PC-3 (cell line): ENCODE measurements at regions not wholly inside any gene's neighbourhood (a gene's known extent, or its start where the extent isn't known, plus 50 kb on each side); places are given as distances from the start of the nearest gene placed in this dataset.
A peak's percentile ranks its signal among the peaks of the same experiment; 100 is the strongest.

Experiments used
- ATAC-seq: fragments of 200-7000 bp; cut with Tn5 transposase; 2 replicates; pipeline ENCODE4 v1.9.1; 2020; ENCODE audit warnings: mild to moderate bottlenecking, moderate library complexity
- BruUV-seq: library from RNA; stranded (reverse); fragments of 400-500 nt; replicated peaks from 2 replicates; lab custom pipeline; 2021; lab: Mats Ljungman, UMichigan
- CTCF ChIA-PET: fragments of 300-600 bp; sonication (Branson Sonifier 250); formaldehyde crosslinking; loops from one replicate; lab custom pipeline; 2022; ENCODE audit warnings: antibody characterized with exemption; lab: Charles Lee
- POLR2A ChIA-PET: fragments of 300-600 bp; sonication (Branson Sonifier 250); formaldehyde crosslinking; loops from one replicate; lab custom pipeline; 2022; ENCODE audit warnings: antibody characterized with exemption; ENCODE audit not compliant: unreplicated experiment; lab: Charles Lee
- DNase-seq: peaks from one replicate; pipeline ENCODE4 v3.0.0-alpha.2; 2015
- H2AFZ ChIP-seq: fragments of 300-600 bp; sonication (generic); 2 replicates; pipeline ENCODE4 v1.6.0; 2016; ENCODE audit warnings: antibody characterized with exemption, low read length
- H3F3A ChIP-seq: fragments of 300-600 bp; sonication (generic); one replicate; pipeline ENCODE4 v1.6.0; 2017; ENCODE audit warnings: antibody characterized with exemption, low read length, control low read depth, mild to moderate bottlenecking; ENCODE audit not compliant: unreplicated experiment
- H3K27ac ChIP-seq: fragments of 300-600 bp; sonication (generic); 2 replicates; pipeline ENCODE4 v1.5.1; 2016; ENCODE audit warnings: mild to moderate bottlenecking, low read length
- H3K27me3 ChIP-seq: fragments of 300-600 bp; sonication (generic); 2 replicates; pipeline ENCODE4 v1.6.1; 2016; ENCODE audit warnings: low read length, mixed read lengths
- H3K36me3 ChIP-seq: fragments of 300-600 bp; sonication (generic); 2 replicates; pipeline ENCODE4 v1.6.1; 2016; ENCODE audit warnings: low read depth, mixed run types, low read length, mixed read lengths
- H3K4me1 ChIP-seq: fragments of 300-600 bp; sonication (generic); 2 replicates; pipeline ENCODE4 v1.5.1; 2016; ENCODE audit warnings: low read length; ENCODE audit not compliant: insufficient read depth
- H3K4me2 ChIP-seq: fragments of 300-600 bp; sonication (generic); 2 replicates; pipeline ENCODE4 v1.6.0; 2016; ENCODE audit warnings: low read length
- H3K4me3 ChIP-seq: fragments of 300-600 bp; sonication (generic); 2 replicates; pipeline ENCODE4 v1.5.1; 2016; ENCODE audit warnings: mild to moderate bottlenecking, low read length, mixed read lengths
- H3K79me2 ChIP-seq: fragments of 300-600 bp; sonication (generic); 2 replicates; pipeline ENCODE4 v1.6.1; 2017; ENCODE audit warnings: low read length, mixed read lengths
- H3K9ac ChIP-seq: fragments of 300-600 bp; sonication (generic); 2 replicates; pipeline ENCODE4 v1.6.0; 2016; ENCODE audit warnings: mild to moderate bottlenecking, low read length
- H3K9me2 ChIP-seq: fragments of 300-600 bp; sonication (generic); replicated peaks from 2 replicates; pipeline ENCODE4 v1.6.1; 2016; ENCODE audit warnings: mixed run types, low read length, mixed read lengths
- H3K9me3 ChIP-seq: fragments of 300-600 bp; sonication (generic); 2 replicates; pipeline ENCODE4 v1.6.1; 2016; ENCODE audit warnings: low read length, mixed read lengths
- H4K20me1 ChIP-seq: fragments of 300-600 bp; sonication (generic); 2 replicates; pipeline ENCODE4 v1.6.1; 2016; ENCODE audit warnings: low read length, mixed read lengths
- EZH2 ChIP-seq: fragments of 300-600 bp; sonication (generic); IDR thresholded peaks from one replicate; pipeline ENCODE4 v1.6.1; 2017; ENCODE audit warnings: antibody characterized with exemption, mild to moderate bottlenecking, low read length; ENCODE audit not compliant: unreplicated experiment
- EZH2phosphoT487 ChIP-seq: fragments of 300-600 bp; sonication (generic); IDR thresholded peaks from 2 replicates; pipeline ENCODE4 v1.6.1; 2018; ENCODE audit warnings: mild to moderate bottlenecking, antibody characterized with exemption, low read length, borderline replicate concordance
- intact Hi-C: fragments of 100-400 bp; cut with micrococcal nuclease; formaldehyde crosslinking; loops from 2 replicates; pipeline ENCODE4 v1.9.0; 2023
- TF ChIP-seq, protein P1 (sequence below): fragments of 300-600 bp; sonication (generic); conservative IDR thresholded peaks from 2 replicates; pipeline ENCODE4 v1.5.1; 2017; ENCODE audit warnings: antibody characterized with exemption, low read depth, mild to moderate bottlenecking, low read length

DNA sequence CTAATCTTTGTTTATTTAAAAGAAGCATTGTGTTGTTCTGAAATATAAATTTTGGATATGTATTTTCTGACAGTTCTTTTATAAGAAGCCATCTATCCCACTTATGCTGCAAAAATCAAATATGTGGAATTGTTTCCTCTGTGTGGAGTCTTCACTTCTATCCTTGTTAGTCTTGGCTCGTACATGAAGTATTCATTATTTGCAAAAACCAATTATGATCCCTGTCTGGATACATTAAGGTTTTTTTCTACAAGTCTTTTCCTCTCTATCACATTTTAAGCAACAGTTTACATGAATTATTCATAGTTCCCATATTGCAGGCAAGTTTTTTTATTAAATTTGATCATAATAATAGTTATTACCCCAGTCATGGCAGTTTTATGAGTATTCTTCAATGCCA, 490.8 kb upstream of the GJE1 start:
- Histone ChIP-seq H3K27ac (no peak overlapping the region), H3K27me3 (no peaks in the 10 kb centered on the region), H3K9me2 (no peaks in the 10 kb centered on the region), H3K4me1 (no peaks in the 10 kb centered on the region), H2AFZ (no peak overlapping the region), H3F3A (no peaks in the 10 kb centered on the region), H3K4me2 (no peak overlapping the region), H4K20me1 (no peaks in the 10 kb centered on the region), H3K79me2 (no peaks in the 10 kb centered on the region), H3K9me3 (no peaks in the 10 kb centered on the region), H3K4me3 (no peak overlapping the region), H3K9ac (no peak overlapping the region), H3K36me3 (no peaks in the 10 kb centered on the region)
- ATAC-seq (no peak), DNase-seq (no peak)
- intact Hi-C loops = loop anchor here (1.0 kb wide), 1 partner anchor 34 kb away; no protein-coding TSS in a partner anchor
- TF ChIP-seq EZH2 = no peak
- TF ChIP-seq, protein P1, sequence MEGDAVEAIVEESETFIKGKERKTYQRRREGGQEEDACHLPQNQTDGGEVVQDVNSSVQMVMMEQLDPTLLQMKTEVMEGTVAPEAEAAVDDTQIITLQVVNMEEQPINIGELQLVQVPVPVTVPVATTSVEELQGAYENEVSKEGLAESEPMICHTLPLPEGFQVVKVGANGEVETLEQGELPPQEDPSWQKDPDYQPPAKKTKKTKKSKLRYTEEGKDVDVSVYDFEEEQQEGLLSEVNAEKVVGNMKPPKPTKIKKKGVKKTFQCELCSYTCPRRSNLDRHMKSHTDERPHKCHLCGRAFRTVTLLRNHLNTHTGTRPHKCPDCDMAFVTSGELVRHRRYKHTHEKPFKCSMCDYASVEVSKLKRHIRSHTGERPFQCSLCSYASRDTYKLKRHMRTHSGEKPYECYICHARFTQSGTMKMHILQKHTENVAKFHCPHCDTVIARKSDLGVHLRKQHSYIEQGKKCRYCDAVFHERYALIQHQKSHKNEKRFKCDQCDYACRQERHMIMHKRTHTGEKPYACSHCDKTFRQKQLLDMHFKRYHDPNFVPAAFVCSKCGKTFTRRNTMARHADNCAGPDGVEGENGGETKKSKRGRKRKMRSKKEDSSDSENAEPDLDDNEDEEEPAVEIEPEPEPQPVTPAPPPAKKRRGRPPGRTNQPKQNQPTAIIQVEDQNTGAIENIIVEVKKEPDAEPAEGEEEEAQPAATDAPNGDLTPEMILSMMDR = no peak
- no peak for TF ChIP-seq EZH2phosphoT487
- BruUV-seq = no TSS peak
- ChIA-PET CTCF (no interaction called here), POLR2A (no interaction called here)

DNA sequence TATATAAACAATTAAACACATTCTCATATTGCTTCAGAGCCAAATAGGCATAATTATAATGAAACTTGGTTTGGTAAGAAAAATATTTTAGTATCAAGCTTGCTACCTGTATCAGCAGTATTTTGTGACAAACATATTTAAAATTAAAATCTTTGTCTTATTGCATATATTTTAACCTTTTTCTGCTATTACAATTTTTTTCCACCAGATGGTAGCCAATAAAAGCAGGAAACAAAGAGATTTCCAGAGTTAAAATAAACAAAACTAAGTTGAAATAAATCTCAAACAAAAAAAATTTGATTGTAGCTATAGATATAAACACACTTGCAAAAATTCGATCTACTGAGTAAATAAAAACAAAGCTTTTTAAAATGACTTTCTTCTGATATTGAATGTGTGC, 491.3 kb upstream of the GJE1 start:
- ATAC-seq (no peak), DNase-seq (peak; percentile 5)
- no peak overlapping the region for H3K27ac ChIP-seq
- H3K4me1 ChIP-seq = no peaks in the 10 kb centered on the region
- H4K20me1 ChIP-seq = no peaks in the 10 kb centered on the region
- no peak overlapping the region for H3K9ac ChIP-seq
- no peaks in the 10 kb centered on the region for H3K9me3 ChIP-seq
- H3K4me3 ChIP-seq = no peak overlapping the region
- no peaks in the 10 kb centered on the region for H3K79me2 ChIP-seq
- TF ChIP-seq, protein P1 = peak; percentile 39; the same call in 1 of the 2 replicates
- TF ChIP-seq EZH2 = no peak
- intact Hi-C loops = loop anchor here (1.0 kb wide), 1 partner anchor 35 kb away; no protein-coding TSS in a partner anchor
- H3F3A ChIP-seq = no peaks in the 10 kb centered on the region
- no TSS peak for BruUV-seq
- H3K36me3 ChIP-seq = no peaks in the 10 kb centered on the region
- H3K9me2 ChIP-seq = no peaks in the 10 kb centered on the region
- POLR2A ChIA-PET = no interaction called here
- CTCF ChIA-PET = no interaction called here
- H3K4me2 ChIP-seq = no peak overlapping the region
- no peak overlapping the region for H2AFZ ChIP-seq
- no peaks in the 10 kb centered on the region for H3K27me3 ChIP-seq

DNA sequence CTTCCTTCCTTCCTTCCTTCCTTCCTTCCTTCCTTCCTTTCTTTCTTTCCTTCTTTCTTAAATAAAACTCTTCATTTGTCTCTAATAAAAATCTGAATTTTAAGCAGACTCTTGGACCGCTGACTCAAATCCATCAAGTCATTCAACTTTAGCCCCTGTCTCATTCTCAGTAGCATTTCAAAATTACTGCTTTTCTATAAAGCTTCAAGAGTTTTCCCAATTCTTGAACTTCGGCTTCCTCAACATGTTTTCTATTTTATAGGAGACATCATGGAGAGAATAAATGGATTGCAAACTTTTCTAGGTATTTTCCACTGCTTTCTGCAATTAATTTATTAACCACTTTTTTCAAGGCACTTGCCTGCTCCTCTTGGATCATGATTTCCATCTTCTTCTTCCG, 497.1 kb upstream of the GJE1 start:
- no peak overlapping the region for H3K4me3 ChIP-seq
- no peak for TF ChIP-seq EZH2phosphoT487
- TF ChIP-seq EZH2 = no peak
- TF ChIP-seq, protein P1 = no peak
- ChIA-PET POLR2A (no interaction called here), CTCF (no interaction called here)
- no peak for ATAC-seq
- intact Hi-C loops = no loop called here
- no peak for DNase-seq
- H3K27me3 ChIP-seq = no peaks in the 10 kb centered on the region
- no peaks in the 10 kb centered on the region for H4K20me1 ChIP-seq
- H3F3A ChIP-seq = no peaks in the 10 kb centered on the region
- H3K79me2 ChIP-seq = no peaks in the 10 kb centered on the region
- H3K4me1 ChIP-seq = no peaks in the 10 kb centered on the region
- H3K27ac ChIP-seq = no peak overlapping the region
- no peak overlapping the region for H2AFZ ChIP-seq
- H3K9me2 ChIP-seq = no peaks in the 10 kb centered on the region
- H3K4me2 ChIP-seq = no peak overlapping the region
- no peaks in the 10 kb centered on the region for H3K36me3 ChIP-seq
- H3K9me3 ChIP-seq = no peaks in the 10 kb centered on the region
- no peak overlapping the region for H3K9ac ChIP-seq
- BruUV-seq = no TSS peak
